ENCODE measurements at regions not wholly inside any gene's neighbourhood (a gene's known extent, or its start where the extent isn't known, plus 50 kb on each side); places are given as distances from the start of the nearest gene placed in this dataset.

GRCh38 chr2:21291426-21291825 is 167.7 kb downstream of the TDRD15 start:
- Histone ChIP-seq H3K27me3 (ENCODE audit: insufficient read depth, low read length) (no peaks in the 10 kb centered on the region), H3K9me3 (ENCODE audit: control insufficient read depth in 1 of 2, insufficient read depth in 1 of 2, low read depth in 1 of 2, low read length in 2 of 2) (no peaks in the 10 kb centered on the region), H3K9ac (ENCODE audit: low read length) (no peak overlapping the region), H4K20me1 (ENCODE audit: insufficient read depth) (no peaks in the 10 kb centered on the region), H3K27ac (ENCODE audit: low read depth, low read length) (no peak overlapping the region), H3K9me2 (ENCODE audit: insufficient read depth) (no peaks in the 10 kb centered on the region), H3K4me1 (ENCODE audit: control insufficient read depth in 1 of 2, insufficient read depth in 2 of 2, low read length in 2 of 2) (no peaks in the 10 kb centered on the region), H3K4me2 (ENCODE audit: low read length) (no peak overlapping the region), H2AFZ (ENCODE audit: low read depth, low read length, poor library complexity, severe bottlenecking) (no peak overlapping the region), H3K36me3 (ENCODE audit: control insufficient read depth in 1 of 2, insufficient read depth in 2 of 2, low read length in 2 of 2) (no peaks in the 10 kb centered on the region), H3K4me3 (replicated peaks in 1 of 2; ENCODE audit: low read depth in 1 of 2, low read length in 2 of 2) (no peak overlapping the region), H3K79me2 (ENCODE audit: insufficient read depth, low read length) (no peaks in the 10 kb centered on the region)
- no peak for DNase-seq (ENCODE audit: low read depth, low spot score)
- no peak for ATAC-seq
- RAD21 ChIA-PET (ENCODE audit: low non-redundant PET in 1 of 2, low total read pairs in 2 of 2, uncharacterized antibody in 2 of 2, unreplicated experiment in 2 of 2): no interaction called here
- no TSS peak for BruUV-seq (replicated peaks)
- no peak for TF ChIP-seq EZH2phosphoT487 (IDR thresholded peaks at IDR 0.05; ENCODE audit: borderline replicate concordance)
- TF ChIP-seq MAX (IDR thresholded peaks at IDR 0.05): no peak
- no peak for TF ChIP-seq RAD21 (IDR thresholded peaks at IDR 0.05; ENCODE audit: low read depth)
- TF ChIP-seq YY1 (IDR thresholded peaks at IDR 0.05; ENCODE audit: extremely low read depth, insufficient replicate concordance, low read depth, low read length): no peak
- TF ChIP-seq ZNF274 (IDR thresholded peaks at IDR 0.05; ENCODE audit: low read depth, low read length): no peak
- TF ChIP-seq JUND (IDR thresholded peaks at IDR 0.05): no peak
- no peak for TF ChIP-seq CTCF (IDR thresholded peaks at IDR 0.05 in 2 of 3, conservative IDR thresholded peaks at IDR 0.05 in 1 of 3; ENCODE audit: borderline replicate concordance in 1 of 3, insufficient read depth in 1 of 3, low read depth in 2 of 3, low read length in 2 of 3)
- POLR2A ChIA-PET: no interaction called here
- intact Hi-C loops (cut with micrococcal nuclease): no loop called here
- CTCF ChIA-PET: no interaction called here

- POLR2A ChIA-PET: no interaction called here
- Histone ChIP-seq H3K4me1 (ENCODE audit: control insufficient read depth in 1 of 2, insufficient read depth in 2 of 2, low read length in 2 of 2) (no peaks in the 10 kb centered on the region), H3K27me3 (ENCODE audit: insufficient read depth, low read length) (no peaks in the 10 kb centered on the region), H3K9me3 (ENCODE audit: control insufficient read depth in 1 of 2, insufficient read depth in 1 of 2, low read depth in 1 of 2, low read length in 2 of 2) (no peaks in the 10 kb centered on the region), H3K4me3 (replicated peaks in 1 of 2; ENCODE audit: low read depth in 1 of 2, low read length in 2 of 2) (no peak overlapping the region), H3K27ac (ENCODE audit: low read depth, low read length) (no peak overlapping the region), H3K9me2 (ENCODE audit: insufficient read depth) (no peaks in the 10 kb centered on the region), H3K79me2 (ENCODE audit: insufficient read depth, low read length) (no peaks in the 10 kb centered on the region), H3K9ac (ENCODE audit: low read length) (no peak overlapping the region), H3K4me2 (ENCODE audit: low read length) (no peak overlapping the region), H3K36me3 (ENCODE audit: control insufficient read depth in 1 of 2, insufficient read depth in 2 of 2, low read length in 2 of 2) (no peaks in the 10 kb centered on the region), H4K20me1 (ENCODE audit: insufficient read depth) (no peaks in the 10 kb centered on the region), H2AFZ (ENCODE audit: low read depth, low read length, poor library complexity, severe bottlenecking) (no peak overlapping the region)
- TF ChIP-seq RAD21 (IDR thresholded peaks at IDR 0.05; ENCODE audit: low read depth) (no peak), REST (IDR thresholded peaks at IDR 0.05; ENCODE audit: low read depth) (no peak), TCF7L2 (IDR thresholded peaks at IDR 0.05; ENCODE audit: borderline replicate concordance, extremely low read depth, insufficient read depth, insufficient read length) (no peak), ZBTB33 (IDR thresholded peaks at IDR 0.05; ENCODE audit: extremely low read depth, insufficient replicate concordance, low read length) (no peak), POLR2A (IDR thresholded peaks at IDR 0.05; ENCODE audit: borderline replicate concordance, extremely low read depth, insufficient read depth, insufficient read length) (no peak)
- ATAC-seq (no peak), DNase-seq (ENCODE audit: low read depth, low spot score) (no peak)
- CTCF ChIA-PET: no interaction called here
- intact Hi-C loops (cut with micrococcal nuclease): no loop called here
- BruUV-seq (replicated peaks): no TSS peak
- RAD21 ChIA-PET (ENCODE audit: low non-redundant PET in 1 of 2, low total read pairs in 2 of 2, uncharacterized antibody in 2 of 2, unreplicated experiment in 2 of 2): no interaction called here
Observed at GRCh38 chr2:21294446-21294845, 170.7 kb downstream of the TDRD15 start.
